SK-N-SH treated with all-trans-retinoic acid at 6 μM for 48 hours (cell line): ENCODE measurements at regions not wholly inside any gene's neighbourhood (a gene's known extent, or its start where the extent isn't known, plus 50 kb on each side); places are given as distances from the start of the nearest gene placed in this dataset.

ENCODE experiments used
- ESRRG ChIP-seq: fragments of 250-450 bp; sonication (Bioruptor Pico); IDR thresholded peaks from 2 replicates; pipeline ENCODE4 v1.6.1; 2021; ENCODE audit warnings: mild to moderate bottlenecking
- ZFP3 ChIP-seq: fragments of 250-450 bp; sonication (Bioruptor Pico); IDR thresholded peaks from 2 replicates; pipeline ENCODE4 v1.5.0; 2020; ENCODE audit warnings: mild to moderate bottlenecking, moderate library complexity

DNA sequence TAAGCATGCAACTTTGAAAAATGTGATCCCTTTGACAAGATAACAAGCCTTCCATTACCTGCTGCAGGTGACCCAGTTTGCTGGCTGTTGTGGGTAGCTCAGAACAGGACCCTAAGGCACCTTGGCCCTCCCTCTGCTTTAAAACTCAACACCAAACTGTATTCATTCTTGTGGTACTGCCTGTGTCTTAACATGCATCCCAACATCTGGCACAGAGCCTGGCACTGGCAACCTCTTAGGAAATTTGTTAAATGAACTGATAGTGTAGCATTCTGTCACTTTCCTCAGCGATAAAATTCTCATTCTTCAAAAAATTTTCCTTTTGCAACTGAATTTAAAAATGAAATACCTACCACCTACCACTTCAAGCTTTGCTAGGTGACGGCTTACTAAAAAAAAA, 287.3 kb upstream of the ADAMTS9 start:
- no peak for TF ChIP-seq ZFP3 (CRISPR knock-in tag)
- TF ChIP-seq ESRRG (CRISPR knock-in tag) = no peak
